CD4-positive, alpha-beta T cell treated with Interleukin-4 for 4 hours (primary cell): ENCODE measurements at regions not wholly inside any gene's neighbourhood (a gene's known extent, or its start where the extent isn't known, plus 50 kb on each side); places are given as distances from the start of the nearest gene placed in this dataset.
"Not testable (repeated sequence)": the region's sequence is repeated elsewhere in the genome, so short reads cannot be mapped to it uniquely, and the experiment has no call there.

ENCODE experiments used
- DNase-seq: peaks from one replicate; pipeline ENCODE4 v3.0.0-alpha.2; 2020

GRCh38 chr5:60546207-60546606, 153.8 kb downstream of the DEPDC1B start:
- DNase-seq: no peak

- DNase-seq: no peak
Observed at GRCh38 chr5:60545551-60545950, 154.4 kb downstream of the DEPDC1B start.

GRCh38 chr5:60544142-60544541, 155.8 kb downstream of the DEPDC1B start:
- no peak for DNase-seq

GRCh38 chr5:60541980-60542379, 158.0 kb downstream of the DEPDC1B start:
- DNase-seq: no peak

GRCh38 chr5:60540856-60541805, 158.8 kb downstream of the DEPDC1B start:
- DNase-seq: no peak

- DNase-seq: no peak
Observed at GRCh38 chr5:60538955-60539866, 160.8 kb downstream of the DEPDC1B start.

- no peak for DNase-seq
Observed at GRCh38 chr5:60538426-60538825, 161.5 kb downstream of the DEPDC1B start.

GRCh38 chr5:60535951-60536350, 164.0 kb downstream of the DEPDC1B start:
- DNase-seq: no peak

GRCh38 chr5:60535198-60535597, 164.8 kb downstream of the DEPDC1B start:
- DNase-seq: no peak

- DNase-seq: no peak
Observed at GRCh38 chr5:60533789-60534188, 166.2 kb downstream of the DEPDC1B start.

GRCh38 chr5:60532796-60533195, 167.2 kb downstream of the DEPDC1B start:
- not testable (repeated sequence) for DNase-seq

GRCh38 chr5:60530144-60530848, 169.7 kb downstream of the DEPDC1B start:
- not testable (repeated sequence) for DNase-seq

- DNase-seq: no peak
Observed at GRCh38 chr5:60529001-60529400, 171.0 kb downstream of the DEPDC1B start.

- DNase-seq: no peak
Observed at GRCh38 chr5:60527072-60527471, 172.9 kb downstream of the DEPDC1B start.

- DNase-seq: no peak
Observed at GRCh38 chr5:60526336-60526875, 173.6 kb downstream of the DEPDC1B start.

- DNase-seq: no peak
Observed at GRCh38 chr5:60522292-60522905, 177.6 kb downstream of the DEPDC1B start.

GRCh38 chr5:60521376-60522291, 178.3 kb downstream of the DEPDC1B start:
- peak; percentile 10 for DNase-seq

- DNase-seq: no peak
Observed at GRCh38 chr5:60520451-60521227, 179.3 kb downstream of the DEPDC1B start.

GRCh38 chr5:60519372-60519771, 180.6 kb downstream of the DEPDC1B start:
- DNase-seq: no peak

GRCh38 chr5:60517850-60518249, 182.1 kb downstream of the DEPDC1B start:
- no peak for DNase-seq
